ENCODE measurements at regions not wholly inside any gene's neighbourhood (a gene's known extent, or its start where the extent isn't known, plus 50 kb on each side); places are given as distances from the start of the nearest gene placed in this dataset.

DNA sequence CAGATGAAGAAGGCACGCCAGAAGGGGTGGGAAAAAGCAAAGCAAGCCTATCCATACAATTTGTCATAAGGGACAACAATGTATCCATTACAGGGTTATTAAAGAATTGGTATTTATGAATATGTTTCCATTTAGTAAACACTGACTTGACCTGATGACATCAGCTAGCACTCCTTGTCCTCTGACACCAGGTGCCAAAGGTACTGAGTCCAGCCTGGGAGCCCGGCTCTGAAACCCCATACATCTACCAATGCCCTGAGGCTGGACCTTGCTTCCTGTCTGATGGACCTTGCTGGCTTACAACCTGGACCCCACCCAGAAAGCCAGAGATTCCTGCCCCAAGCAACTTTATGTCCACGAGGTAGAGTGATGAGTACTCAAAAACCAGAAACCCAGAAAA lies 263.0 kb upstream of the ATP11B start:
- TF ChIP-seq POLR2AphosphoS5 (IDR thresholded peaks at IDR 0.05; ENCODE audit: insufficient read depth, low read depth, low read length) (no peak), CTCF (IDR thresholded peaks at IDR 0.05; ENCODE audit: extremely low read depth in 1 of 2, insufficient read depth in 1 of 2, low read depth in 1 of 2, low read length in 2 of 2) (no peak), POLR2A (IDR thresholded peaks at IDR 0.05; ENCODE audit: low read depth, low read length) (no peak), EZH2 (IDR thresholded peaks at IDR 0.05; ENCODE audit: borderline replicate concordance, low read depth, low read length, severe bottlenecking) (no peak), MAX (IDR thresholded peaks at IDR 0.05; ENCODE audit: insufficient read depth, insufficient read length) (no peak), MYC (IDR thresholded peaks at IDR 0.05; ENCODE audit: low read depth, low read length) (no peak)
